ENCODE measurements at regions not wholly inside any gene's neighbourhood (a gene's known extent, or its start where the extent isn't known, plus 50 kb on each side); places are given as distances from the start of the nearest gene placed in this dataset.
A peak's percentile ranks its signal among the peaks of the same experiment; 100 is the strongest.

DNA sequence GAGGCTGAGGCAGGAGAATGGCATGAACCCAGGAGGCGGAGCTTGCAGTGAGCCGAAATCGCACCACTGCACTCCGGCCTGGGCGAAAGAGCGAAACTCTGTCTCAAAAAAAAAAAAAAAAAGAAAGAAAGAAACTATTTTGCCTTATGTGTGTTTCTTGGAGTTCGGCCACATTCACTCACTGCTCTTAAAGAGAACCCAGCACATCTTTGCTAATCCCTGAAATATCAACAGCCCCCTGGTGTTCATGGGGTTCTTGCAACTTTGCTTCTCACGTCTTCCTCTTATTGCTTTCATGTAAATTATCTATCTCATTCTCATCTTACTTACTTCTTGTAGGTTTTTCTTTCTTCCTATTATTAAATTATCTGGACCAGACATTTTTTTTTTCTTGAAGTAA, 126.3 kb upstream of the ASTN2 start:
- DNase-seq = no peak
- Mint-ChIP-seq H3K9me3 (peaks cover 0 to 7% (median 1%) of the 10 kb centered on the region in 6 donors), H3K36me3 (no peaks in the 10 kb centered on the region), H3K4me3 (no peak overlapping the region), H3K4me1 (peaks cover 0 to 1% of the 10 kb centered on the region in 2 donors), H3K27ac (no peak overlapping the region), H3K27me3 (ENCODE audit: low read depth in 3 of 3) (peaks cover 0 to 2% (median 0%) of the 10 kb centered on the region in 3 donors)

DNA sequence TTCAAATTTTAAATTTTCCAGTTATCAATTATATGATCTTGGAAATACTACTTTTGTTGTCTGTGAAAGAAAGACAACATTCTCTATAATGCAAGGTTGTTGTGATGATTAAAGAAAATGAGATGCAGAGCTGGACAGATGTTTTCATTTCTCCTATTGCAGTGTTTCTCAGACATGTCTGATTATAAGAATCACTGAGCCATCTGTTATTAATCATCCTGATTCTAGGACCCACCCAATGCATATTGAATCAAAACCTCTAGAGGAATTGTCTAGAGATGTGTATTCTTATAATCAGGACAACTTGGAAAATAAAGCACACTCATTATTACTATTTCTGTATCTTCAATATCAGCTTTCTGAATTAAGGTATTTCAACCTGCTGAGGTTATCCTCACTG, 121.1 kb upstream of the ASTN2 start:
- Mint-ChIP-seq H3K27ac (no peak overlapping the region), H3K9me3 (peaks cover 0 to 10% (median 2%) of the 10 kb centered on the region in 6 donors), H3K4me3 (no peak overlapping the region), H3K27me3 (ENCODE audit: low read depth in 3 of 3) (peaks cover 0 to 2% (median 0%) of the 10 kb centered on the region in 3 donors), H3K4me1 (no peaks in the 10 kb centered on the region), H3K36me3 (no peaks in the 10 kb centered on the region)
- no peak for DNase-seq

DNA sequence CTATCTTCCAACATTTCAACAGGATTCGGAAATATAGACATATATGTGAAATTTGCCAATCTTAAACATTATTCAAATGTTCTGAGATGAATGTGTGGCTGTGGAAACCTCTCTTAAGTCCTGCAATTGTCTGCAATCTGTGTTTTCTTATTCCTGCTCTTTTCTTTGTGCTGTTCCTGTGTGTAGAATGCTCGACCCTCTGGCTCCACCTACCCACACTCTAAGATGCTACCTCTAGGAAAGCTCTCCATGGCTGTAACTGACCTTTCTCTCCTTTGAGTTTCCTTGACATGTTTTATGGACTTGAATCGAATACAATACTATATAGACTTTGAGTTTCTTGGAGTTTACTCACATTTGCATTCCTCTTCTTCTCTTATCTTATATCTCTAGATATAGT, 120.6 kb upstream of the ASTN2 start:
- H3K27me3 Mint-ChIP-seq (ENCODE audit: low read depth in 3 of 3) = peaks cover 0 to 2% (median 0%) of the 10 kb centered on the region in 3 donors
- H3K36me3 Mint-ChIP-seq = no peaks in the 10 kb centered on the region
- no peak overlapping the region for H3K4me3 Mint-ChIP-seq
- H3K4me1 Mint-ChIP-seq = no peaks in the 10 kb centered on the region
- H3K27ac Mint-ChIP-seq = no peak overlapping the region
- peaks cover 0 to 10% (median 2%) of the 10 kb centered on the region in 6 donors for H3K9me3 Mint-ChIP-seq
- no peak for DNase-seq

DNA sequence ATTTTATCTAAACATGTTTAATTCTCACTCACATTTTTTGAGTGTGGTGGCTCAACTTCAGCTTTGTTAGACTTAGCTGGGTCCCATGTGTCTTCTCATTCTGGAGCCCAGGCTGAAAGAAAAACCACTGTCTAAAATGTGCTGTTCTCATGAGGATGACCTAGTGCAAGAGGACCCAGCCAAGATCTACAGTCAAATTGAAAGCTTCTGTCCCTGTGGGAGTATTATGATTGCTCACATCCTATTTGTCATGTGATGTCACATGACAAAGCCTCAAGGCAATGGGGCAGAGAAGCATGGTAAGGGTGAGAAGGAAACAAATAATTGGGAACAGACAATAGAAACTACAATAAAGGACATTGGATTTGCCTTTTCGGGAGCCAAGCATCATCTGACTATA, 113.4 kb upstream of the ASTN2 start:
- H3K36me3 Mint-ChIP-seq = no peaks in the 10 kb centered on the region
- H3K9me3 Mint-ChIP-seq = peaks cover 0 to 16% (median 2%) of the 10 kb centered on the region in 6 donors
- H3K27me3 Mint-ChIP-seq (ENCODE audit: low read depth in 3 of 3) = peaks cover 0 to 7% (median 0%) of the 10 kb centered on the region in 3 donors
- no peak for DNase-seq
- H3K27ac Mint-ChIP-seq = no peak overlapping the region
- H3K4me3 Mint-ChIP-seq = no peak overlapping the region
- H3K4me1 Mint-ChIP-seq = no peaks in the 10 kb centered on the region

DNA sequence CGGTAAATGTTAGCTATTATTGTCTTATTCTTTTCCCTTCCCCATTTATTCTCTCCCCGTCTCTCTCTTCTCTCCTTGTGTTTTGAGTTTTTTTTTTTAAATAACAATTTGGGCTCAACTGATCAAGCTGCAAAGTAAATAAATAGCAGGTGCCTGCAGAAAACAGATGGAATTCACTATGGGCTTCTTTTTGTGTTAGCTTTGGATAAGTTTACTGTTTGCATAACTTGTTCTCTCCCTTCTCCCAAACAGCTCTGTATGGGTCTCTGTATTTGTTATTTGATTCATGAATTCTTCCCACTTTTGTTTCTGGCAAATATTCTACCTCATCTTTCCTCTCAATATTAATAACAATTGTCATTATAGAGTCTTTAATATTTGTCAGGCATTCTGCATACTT, 111.8 kb upstream of the ASTN2 start:
- Mint-ChIP-seq H3K27me3 (ENCODE audit: low read depth in 3 of 3) (peaks cover 0 to 7% (median 0%) of the 10 kb centered on the region in 3 donors), H3K36me3 (no peaks in the 10 kb centered on the region), H3K9me3 (peaks cover 0 to 16% (median 2%) of the 10 kb centered on the region in 6 donors), H3K27ac (no peak overlapping the region), H3K4me3 (no peak overlapping the region), H3K4me1 (no peaks in the 10 kb centered on the region)
- DNase-seq = no peak

DNA sequence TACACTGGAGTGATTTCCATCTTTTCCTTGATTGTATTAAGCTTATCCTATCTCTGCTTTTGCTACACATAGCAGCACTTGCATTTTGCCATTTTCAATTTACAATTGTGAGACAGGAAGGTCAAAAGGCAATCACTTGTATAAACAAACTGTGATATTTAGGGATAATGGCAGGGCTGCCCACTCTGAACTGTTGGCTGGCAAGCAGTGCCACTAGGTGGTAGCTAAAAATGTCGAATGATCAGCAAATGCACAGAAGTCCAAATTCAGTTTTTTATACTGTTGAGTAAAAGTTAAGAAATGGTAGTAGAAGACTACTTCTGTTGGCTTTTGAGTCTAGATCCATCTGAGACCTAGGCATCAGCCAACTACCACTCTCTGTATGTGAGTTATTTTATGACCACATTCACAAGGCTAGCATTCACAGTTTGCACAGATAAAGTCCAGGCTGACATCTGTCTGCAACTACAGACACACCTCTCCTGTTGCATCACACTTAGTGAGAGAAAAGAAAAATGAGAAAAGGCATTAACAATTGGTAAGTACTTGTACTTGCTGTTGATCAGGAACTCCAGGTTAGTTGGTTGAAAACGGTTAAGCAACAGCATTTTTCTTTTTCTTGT, 108.8 kb upstream of the ASTN2 start:
- Mint-ChIP-seq H3K4me3 (no peak overlapping the region), H3K4me1 (no peaks in the 10 kb centered on the region), H3K9me3 (peaks cover 0 to 12% (median 4%) of the 10 kb centered on the region in 6 donors), H3K27me3 (ENCODE audit: low read depth in 3 of 3) (peaks cover 0 to 7% (median 0%) of the 10 kb centered on the region in 3 donors), H3K27ac (no peak overlapping the region), H3K36me3 (no peaks in the 10 kb centered on the region)
- DNase-seq = no peak

DNA sequence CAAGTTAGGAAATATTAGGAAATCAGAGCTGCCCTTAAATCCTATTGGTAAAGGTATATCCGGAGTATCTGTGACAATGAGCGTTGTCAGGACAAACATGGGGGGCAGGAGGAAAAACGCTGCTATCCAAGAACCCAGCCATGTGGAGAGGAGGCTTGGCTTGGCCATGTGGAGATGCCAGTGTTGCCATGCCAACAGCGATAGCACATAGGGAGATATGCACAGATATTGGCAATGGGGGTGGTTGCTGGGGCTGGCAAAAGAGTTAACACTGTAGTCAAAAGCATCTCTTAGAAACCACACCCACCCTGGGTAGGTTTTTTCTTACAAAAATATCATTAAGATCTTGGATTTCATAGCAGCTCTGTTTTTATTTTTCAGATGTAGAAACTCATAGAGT, 106.4 kb upstream of the ASTN2 start:
- Mint-ChIP-seq H3K4me3 (no peak overlapping the region), H3K27ac (no peak overlapping the region), H3K4me1 (no peaks in the 10 kb centered on the region), H3K9me3 (peaks cover 0 to 10% (median 6%) of the 10 kb centered on the region in 6 donors), H3K36me3 (no peaks in the 10 kb centered on the region), H3K27me3 (ENCODE audit: low read depth in 3 of 3) (peaks cover 0 to 6% (median 0%) of the 10 kb centered on the region in 3 donors)
- no peak for DNase-seq

DNA sequence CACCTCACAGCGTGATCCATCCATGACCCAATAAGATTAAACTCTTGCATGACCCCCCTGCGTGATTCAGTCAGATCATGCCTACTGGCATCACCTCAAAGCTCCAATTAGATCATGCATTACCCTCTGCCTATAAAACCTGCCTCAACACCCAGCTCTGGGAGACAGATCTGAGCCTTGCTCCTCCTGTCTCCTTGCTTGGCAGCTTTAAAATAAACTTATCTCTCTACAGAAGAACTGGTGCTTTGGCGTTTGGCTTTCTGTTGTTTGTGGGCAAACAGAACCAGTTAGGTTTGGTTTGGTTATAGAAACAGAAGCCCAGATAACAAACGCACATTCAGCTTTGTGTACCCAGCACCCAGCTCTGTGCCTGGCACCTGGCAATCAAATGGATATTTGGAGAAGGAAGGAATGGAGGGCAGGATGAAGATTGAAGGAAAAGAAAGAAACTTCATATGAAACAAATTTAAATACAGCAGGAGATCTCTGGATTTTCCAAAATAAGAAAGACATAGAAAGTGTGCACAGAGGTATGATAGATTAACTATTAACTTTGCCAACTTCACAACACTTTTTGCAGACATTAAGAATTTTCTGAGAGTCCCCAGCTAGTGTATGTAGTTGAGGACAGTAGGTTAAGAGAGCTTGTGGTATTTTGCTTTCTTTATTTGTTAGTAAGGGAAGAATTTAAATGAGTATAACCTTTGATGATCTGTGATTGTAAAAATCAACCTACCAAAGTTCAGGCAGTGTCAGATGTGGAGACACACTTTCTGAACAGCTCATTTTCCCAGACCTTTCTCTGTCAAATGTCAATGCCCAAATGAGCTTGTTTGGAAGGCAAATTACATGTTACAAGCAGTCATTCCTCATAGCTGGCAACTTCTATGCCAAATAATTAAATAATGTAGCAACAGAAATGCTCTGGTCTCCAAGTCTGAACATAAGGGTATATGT, 102.1 kb upstream of the ASTN2 start:
- Mint-ChIP-seq H3K4me1 (no peaks in the 10 kb centered on the region), H3K27ac (no peak overlapping the region), H3K36me3 (no peaks in the 10 kb centered on the region), H3K4me3 (no peak overlapping the region), H3K27me3 (ENCODE audit: low read depth in 3 of 3) (peaks cover 0 to 2% (median 0%) of the 10 kb centered on the region in 3 donors), H3K9me3 (peaks cover 0 to 15% (median 5%) of the 10 kb centered on the region in 6 donors)
- no peak for DNase-seq

DNA sequence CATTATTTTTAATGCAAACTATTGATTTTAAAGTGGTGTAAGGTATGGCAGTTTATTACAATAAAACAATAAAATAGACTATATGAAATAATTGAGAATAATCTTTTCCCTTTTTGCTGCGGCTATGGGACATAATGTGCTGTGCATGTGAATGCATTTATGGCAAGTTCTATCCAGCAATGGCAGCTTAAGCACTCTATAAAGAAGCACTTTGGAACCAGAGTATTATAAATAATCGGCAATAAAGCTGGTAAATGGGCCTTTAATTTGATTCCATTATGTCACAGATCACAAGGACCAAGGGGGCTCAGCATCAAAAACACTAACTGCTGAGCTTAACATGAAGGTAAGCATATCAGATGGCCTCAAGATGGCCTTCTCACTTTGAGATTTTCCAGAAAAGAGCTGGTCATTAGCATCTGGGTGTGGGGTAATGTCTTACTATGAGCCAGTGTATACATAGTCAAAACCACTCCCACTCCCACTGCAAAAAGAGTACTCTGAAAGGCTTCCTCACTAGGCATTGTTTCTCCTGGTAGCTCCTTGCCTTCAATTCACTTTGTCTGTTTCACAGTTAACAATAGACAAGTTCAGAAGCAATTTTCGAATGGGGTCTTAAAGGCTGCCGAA, 97.1 kb upstream of the ASTN2 start:
- no peaks in the 10 kb centered on the region for H3K36me3 Mint-ChIP-seq
- peaks cover 0 to 7% (median under 1%) of the 10 kb centered on the region in 6 donors for H3K9me3 Mint-ChIP-seq
- DNase-seq = no peak
- no peaks in the 10 kb centered on the region for H3K4me1 Mint-ChIP-seq
- no peak overlapping the region for H3K27ac Mint-ChIP-seq
- no peak overlapping the region for H3K4me3 Mint-ChIP-seq
- H3K27me3 Mint-ChIP-seq (ENCODE audit: low read depth in 3 of 3) = peaks cover 0 to 5% (median 2%) of the 10 kb centered on the region in 3 donors

DNA sequence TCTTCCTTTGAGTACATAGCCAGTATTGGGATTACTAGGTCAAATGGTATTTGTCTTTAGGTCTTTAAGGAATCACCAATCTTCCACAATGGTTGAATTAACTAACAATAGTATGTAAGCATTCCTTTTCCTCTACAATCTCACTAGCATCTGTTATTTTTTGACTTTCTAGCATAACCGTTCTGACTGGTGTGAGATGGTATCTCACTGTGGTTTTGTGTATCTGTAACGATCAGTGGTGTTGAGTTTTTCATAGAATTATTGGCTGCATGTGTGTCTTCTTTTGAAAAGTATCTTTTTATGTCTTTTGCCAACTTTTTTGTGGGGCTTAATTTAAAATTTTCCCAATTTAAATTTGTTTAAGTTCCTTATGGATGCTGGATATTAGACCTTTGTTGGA, 81.5 kb upstream of the ASTN2 start:
- Mint-ChIP-seq H3K4me1 (no peaks in the 10 kb centered on the region), H3K4me3 (peak overlapping the region in 1 of 5 donors; percentile 36), H3K27me3 (ENCODE audit: low read depth in 3 of 3) (peaks cover 0 to 5% (median 0%) of the 10 kb centered on the region in 3 donors), H3K36me3 (no peaks in the 10 kb centered on the region), H3K9me3 (peaks cover 0 to 7% (median 0%) of the 10 kb centered on the region in 6 donors), H3K27ac (no peak overlapping the region)
- no peak for DNase-seq

DNA sequence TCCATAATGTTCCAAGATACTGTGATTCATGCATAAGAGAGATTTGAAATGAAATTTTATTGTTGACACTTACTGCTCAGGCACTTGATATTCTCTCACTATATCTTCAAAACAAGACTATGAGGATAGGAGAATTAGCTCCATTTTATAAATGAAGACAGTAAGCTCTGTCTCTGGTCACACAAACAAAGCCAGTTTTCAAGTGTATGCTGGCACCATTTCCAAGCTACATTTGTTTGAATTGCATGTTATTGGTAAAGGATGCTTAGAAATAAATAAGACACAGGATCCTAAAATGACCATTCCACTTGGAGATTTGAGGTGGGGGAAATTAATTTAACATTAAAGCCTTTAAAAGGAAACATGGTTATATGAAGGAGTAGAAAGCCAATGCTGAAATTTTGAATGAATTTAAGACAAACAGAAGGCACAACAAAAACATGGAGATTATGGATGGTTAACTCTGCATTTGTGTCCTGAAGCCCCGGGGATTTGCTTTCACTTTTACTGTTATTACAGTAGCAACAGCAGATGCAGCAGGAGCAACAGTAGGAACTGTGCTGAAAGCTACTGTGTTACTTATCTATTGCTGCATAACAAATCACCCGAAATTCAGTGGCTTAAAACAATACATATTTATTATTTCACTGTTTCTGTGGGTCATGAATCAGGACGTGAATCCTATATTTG, 79.7 kb upstream of the ASTN2 start:
- Mint-ChIP-seq H3K9me3 (peaks cover 0 to 2% (median 0%) of the 10 kb centered on the region in 6 donors), H3K36me3 (no peaks in the 10 kb centered on the region), H3K4me1 (no peaks in the 10 kb centered on the region), H3K27me3 (ENCODE audit: low read depth in 3 of 3) (peaks cover 0 to 5% (median 2%) of the 10 kb centered on the region in 3 donors), H3K27ac (no peak overlapping the region), H3K4me3 (no peak overlapping the region)
- no peak for DNase-seq

DNA sequence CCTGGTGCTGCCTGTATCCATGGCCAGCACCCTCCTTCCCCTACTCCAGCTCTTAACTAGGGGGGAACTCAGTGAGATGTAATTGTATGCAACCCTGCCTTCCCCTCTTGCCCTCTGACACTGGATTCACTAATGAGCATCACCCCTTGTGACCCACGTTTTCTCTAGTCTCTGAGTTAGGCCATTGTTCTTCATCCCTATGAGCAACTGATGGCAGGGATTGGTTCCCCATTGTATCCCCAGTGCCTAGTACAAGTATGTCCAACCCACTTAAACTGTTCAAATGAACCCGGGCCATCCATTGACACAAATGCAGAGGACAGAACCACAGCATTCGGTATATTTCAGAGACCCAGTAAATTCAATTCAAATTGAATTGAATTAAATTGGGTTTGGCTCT, 77.6 kb upstream of the ASTN2 start:
- Mint-ChIP-seq H3K36me3 (no peaks in the 10 kb centered on the region), H3K9me3 (peaks cover 0 to 5% (median 0%) of the 10 kb centered on the region in 6 donors), H3K4me1 (peaks cover 0 to 1% of the 10 kb centered on the region in 2 donors), H3K4me3 (no peak overlapping the region), H3K27me3 (ENCODE audit: low read depth in 3 of 3) (peaks cover 0 to 3% (median 2%) of the 10 kb centered on the region in 3 donors), H3K27ac (no peak overlapping the region)
- DNase-seq = no peak

DNA sequence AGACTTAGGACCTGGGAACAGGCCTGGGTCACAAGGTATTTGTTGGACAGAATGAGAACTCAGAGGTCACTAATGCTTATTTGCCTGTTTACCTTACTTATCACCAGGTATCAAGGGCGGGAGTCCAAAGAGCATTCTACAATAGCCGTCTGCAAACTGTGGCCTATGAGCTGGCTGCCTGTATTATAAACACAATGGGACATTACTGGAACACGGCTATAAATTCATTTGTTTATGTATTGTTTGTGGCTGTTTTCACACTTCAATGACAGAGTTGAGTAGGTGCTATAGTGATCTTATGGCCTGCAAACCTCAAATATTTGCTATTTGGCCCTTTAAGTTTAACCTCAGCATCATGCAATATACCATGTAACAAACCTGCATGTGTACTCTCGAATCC, 76.6 kb upstream of the ASTN2 start:
- H3K9me3 Mint-ChIP-seq = peaks cover 0 to 5% (median 0%) of the 10 kb centered on the region in 6 donors
- H3K4me1 Mint-ChIP-seq = peaks cover 0 to 1% of the 10 kb centered on the region in 2 donors
- H3K27ac Mint-ChIP-seq = no peak overlapping the region
- no peak overlapping the region for H3K4me3 Mint-ChIP-seq
- no peak for DNase-seq
- H3K27me3 Mint-ChIP-seq (ENCODE audit: low read depth in 3 of 3) = peaks cover 0 to 3% (median 2%) of the 10 kb centered on the region in 3 donors
- H3K36me3 Mint-ChIP-seq = no peaks in the 10 kb centered on the region
